H9 (cell line): ENCODE measurements at regions not wholly inside any gene's neighbourhood (a gene's known extent, or its start where the extent isn't known, plus 50 kb on each side); places are given as distances from the start of the nearest gene placed in this dataset.

Experiments used
- DNase-seq: peaks from one replicate; pipeline ENCODE4 v3.0.0-alpha.2; 2017
- H2AFZ ChIP-seq: one replicate; pipeline ENCODE4 v1.6.1; 2013; ENCODE audit warnings: mild to moderate bottlenecking, low read length, control low read depth, moderate library complexity
- H2AK5ac ChIP-seq: 2 replicates; pipeline ENCODE4 v1.6.1; 2013; ENCODE audit warnings: low read length, control low read depth, mixed read lengths; ENCODE audit not compliant: insufficient read length
- H2BK120ac ChIP-seq: one replicate; pipeline ENCODE4 v1.6.1; 2013; ENCODE audit warnings: low read depth, mild to moderate bottlenecking, low read length, control low read depth, inconsistent platforms; ENCODE audit not compliant: poor library complexity, severe bottlenecking
- H2BK12ac ChIP-seq: 2 replicates; pipeline ENCODE4 v1.6.1; 2013; ENCODE audit warnings: low read length, control low read depth, mixed read lengths, low read depth; ENCODE audit not compliant: insufficient read length
- H2BK15ac ChIP-seq: 2 replicates; pipeline ENCODE4 v1.6.1; 2013; ENCODE audit warnings: low read depth, low read length, control low read depth
- H2BK20ac ChIP-seq: one replicate; pipeline ENCODE4 v1.6.1; 2013; ENCODE audit warnings: low read depth, mild to moderate bottlenecking, low read length, control low read depth, inconsistent platforms; ENCODE audit not compliant: poor library complexity, severe bottlenecking
- H2BK5ac ChIP-seq: 2 replicates; pipeline ENCODE4 v1.6.1; 2013; ENCODE audit warnings: low read length, control low read depth, mixed read lengths; ENCODE audit not compliant: insufficient read length
- H3K14ac ChIP-seq: 2 replicates; pipeline ENCODE4 v1.6.1; 2013; ENCODE audit warnings: low read length, control low read depth; ENCODE audit not compliant: insufficient read depth
- H3K18ac ChIP-seq: 2 replicates; pipeline ENCODE4 v1.6.1; 2013; ENCODE audit warnings: low read depth, mild to moderate bottlenecking, mixed read lengths, low read length, control low read depth; ENCODE audit not compliant: insufficient read length
- H3K23ac ChIP-seq: 2 replicates; pipeline ENCODE4 v1.6.1; 2013; ENCODE audit warnings: low read length, control low read depth, mixed read lengths, low read depth; ENCODE audit not compliant: insufficient read length
- H3K23me2 ChIP-seq: 2 replicates; pipeline ENCODE4 v1.6.1; 2013; ENCODE audit warnings: low read depth, mild to moderate bottlenecking, mixed read lengths, low read length, control low read depth; ENCODE audit not compliant: insufficient read length, poor library complexity, severe bottlenecking
- H3K27ac ChIP-seq: 2 replicates; pipeline ENCODE4 v1.5.1; 2013; ENCODE audit warnings: low read length, control low read depth, mixed read lengths, low read depth; ENCODE audit not compliant: insufficient read length
- H3K27me3 ChIP-seq: 2 replicates; pipeline ENCODE4 v1.6.1; 2013; ENCODE audit warnings: low read length, control low read depth, inconsistent platforms; ENCODE audit not compliant: insufficient read depth
- H3K4ac ChIP-seq: 2 replicates; pipeline ENCODE4 v1.6.1; 2013; ENCODE audit warnings: low read depth, mild to moderate bottlenecking, control low read depth, inconsistent platforms, low read length, moderate library complexity
- H3K4me1 ChIP-seq: 2 replicates; pipeline ENCODE4 v1.6.1; 2013; ENCODE audit warnings: low read length, control low read depth, inconsistent platforms; ENCODE audit not compliant: insufficient read depth
- H3K4me2 ChIP-seq: 2 replicates; pipeline ENCODE4 v1.6.1; 2013; ENCODE audit warnings: low read length, control low read depth, mixed read lengths; ENCODE audit not compliant: insufficient read length, insufficient read depth
- H3K56ac ChIP-seq: 2 replicates; pipeline ENCODE4 v1.6.1; 2013; ENCODE audit warnings: low read depth, mild to moderate bottlenecking, mixed read lengths, low read length, control low read depth; ENCODE audit not compliant: insufficient read length
- H3K79me1 ChIP-seq: 2 replicates; pipeline ENCODE4 v1.6.1; 2013; ENCODE audit warnings: low read depth, mild to moderate bottlenecking, moderate library complexity, low read length, control low read depth, inconsistent platforms; ENCODE audit not compliant: insufficient read depth, poor library complexity, severe bottlenecking
- H3K79me2 ChIP-seq: 2 replicates; pipeline ENCODE4 v1.6.1; 2013; ENCODE audit warnings: low read length, control low read depth, inconsistent platforms; ENCODE audit not compliant: insufficient read depth
- H3K9ac ChIP-seq: 2 replicates; pipeline ENCODE4 v1.6.1; 2013; ENCODE audit warnings: low read length, control low read depth, mixed read lengths; ENCODE audit not compliant: insufficient read length; ENCODE audit errors: extremely low read depth
- H3K9me3 ChIP-seq: one replicate; pipeline ENCODE4 v1.6.1; 2013; ENCODE audit warnings: low read depth, low read length, inconsistent platforms; ENCODE audit not compliant: control insufficient read depth
- H3T11ph ChIP-seq: one replicate; pipeline ENCODE4 v1.6.1; 2013; ENCODE audit warnings: mild to moderate bottlenecking, low read length, control low read depth, inconsistent platforms
- H4K20me1 ChIP-seq: one replicate; pipeline ENCODE4 v1.6.1; 2013; ENCODE audit not compliant: control insufficient read depth, insufficient read length, insufficient read depth
- H4K5ac ChIP-seq: 2 replicates; pipeline ENCODE4 v1.6.1; 2013; ENCODE audit warnings: low read depth, mild to moderate bottlenecking, mixed read lengths, low read length, control low read depth; ENCODE audit not compliant: insufficient read length
- H4K8ac ChIP-seq: replicated peaks from 2 replicates; pipeline ENCODE4 v1.6.1; 2013; ENCODE audit warnings: low read length, control low read depth, mixed read lengths, low read depth; ENCODE audit not compliant: insufficient read length
- H4K91ac ChIP-seq: 2 replicates; pipeline ENCODE4 v1.6.1; 2013; ENCODE audit warnings: low read depth, mild to moderate bottlenecking, moderate library complexity, mixed read lengths, low read length, control low read depth; ENCODE audit not compliant: insufficient read length
- H3K27ac Mint-ChIP-seq, 3 experiments: 2 replicates in 2 of 3; 3 replicates in 1 of 3; pipeline ENCODE4 v1.8.0; 2020 to 2021; ENCODE audit warnings: mixed read lengths in 3 of 3, mild to moderate bottlenecking in 1 of 3, moderate library complexity in 1 of 3
- H3K27me3 Mint-ChIP-seq: 2 replicates; pipeline ENCODE4 v1.8.0; 2021; ENCODE audit warnings: low read depth, mild to moderate bottlenecking, moderate library complexity, mixed read lengths
- H3K36me3 Mint-ChIP-seq, 3 experiments: 2 replicates in 2 of 3; 3 replicates in 1 of 3; pipeline ENCODE4 v1.8.0; 2020 to 2021; ENCODE audit warnings: low read depth in 3 of 3, mixed read lengths in 3 of 3; ENCODE audit not compliant: insufficient read depth in 1 of 3
- H3K4me1 Mint-ChIP-seq, 2 experiments: 2 replicates each; pipeline ENCODE4 v1.8.0; 2020; ENCODE audit warnings: mixed read lengths in 2 of 2
- H3K4me3 Mint-ChIP-seq, 2 experiments: 2 replicates in 1 of 2; 3 replicates in 1 of 2; pipeline ENCODE4 v1.8.0; 2020 to 2021; ENCODE audit warnings: mild to moderate bottlenecking in 2 of 2, mixed read lengths in 2 of 2, moderate library complexity in 1 of 2
- H3K9me3 Mint-ChIP-seq, 2 experiments: 2 replicates in 1 of 2; 3 replicates in 1 of 2; pipeline ENCODE4 v1.8.0; 2020; ENCODE audit warnings: mild to moderate bottlenecking in 2 of 2, mixed read lengths in 2 of 2, moderate library complexity in 1 of 2
- WGBS: extraction: QIAGEN DNeasy Blood & Tissue Kit; methylation state at CpG from one replicate; pipeline ENCODE4 v1.1.7; 2013; ENCODE audit warnings: missing lambda C conversion rate, low lambda C conversion rate, mixed read lengths; ENCODE audit not compliant: insufficient read length; ENCODE audit errors: extremely low coverage; 5-methylcytosine and 5-hydroxymethylcytosine counted together
- TF ChIP-seq, protein P1 (sequence below): fragments of 200-600 bp; sonication (generic); conservative IDR thresholded peaks from 3 replicates; pipeline ENCODE4 v1.8.0; 2021; ENCODE audit warnings: antibody characterized with exemption, mild to moderate bottlenecking

DNA sequence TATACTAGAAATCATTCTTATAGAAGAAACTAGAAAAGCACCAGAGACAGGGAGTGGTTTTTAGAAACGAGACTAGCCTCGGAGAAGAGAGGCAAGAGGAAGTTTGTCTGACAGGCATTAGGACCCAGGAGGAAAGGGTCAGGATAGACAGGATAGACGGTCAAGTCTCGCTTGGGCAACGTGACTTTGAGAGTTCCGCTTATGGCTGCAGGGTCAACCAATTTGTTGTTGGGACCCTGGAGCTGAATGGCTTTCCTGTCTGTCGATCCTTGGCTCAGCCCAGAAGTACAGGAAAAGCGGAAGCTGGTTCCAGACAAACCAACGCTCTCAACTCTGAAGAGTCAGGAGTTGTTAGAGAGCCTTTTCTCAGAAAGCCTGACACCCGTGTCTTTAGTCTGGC is 191.2 kb downstream of the FZD1 start:
- H4K91ac ChIP-seq = no peak overlapping the region
- H3K27me3 Mint-ChIP-seq = no peaks in the 10 kb centered on the region; the same call in 1 of the 2 replicates
- H3K4me3 Mint-ChIP-seq = no peak overlapping the region
- peaks cover 15% of the 10 kb centered on the region in 2 experiments for H3K9me3 Mint-ChIP-seq
- H3K23ac ChIP-seq = no peak overlapping the region
- H3K79me1 ChIP-seq = no peaks in the 10 kb centered on the region
- H3K27me3 ChIP-seq = no peaks in the 10 kb centered on the region
- no peaks in the 10 kb centered on the region for H3K4me1 Mint-ChIP-seq
- H3K27ac Mint-ChIP-seq = peak overlapping the region in 1 of 3 experiments; percentile 36; a peak in 1 of 7 replicates
- no CpG with 5 or more reads among the region's 10 CpGs for whole genome bisulfite sequencing
- H2BK12ac ChIP-seq = no peak overlapping the region
- no peaks in the 10 kb centered on the region for H4K20me1 ChIP-seq
- H3K9me3 ChIP-seq = no peaks in the 10 kb centered on the region
- no peak overlapping the region for H3T11ph ChIP-seq
- no peak overlapping the region for H3K4me2 ChIP-seq
- H3K18ac ChIP-seq = no peak overlapping the region
- no peak overlapping the region for H2AFZ ChIP-seq
- H3K56ac ChIP-seq = no peak overlapping the region
- H3K9ac ChIP-seq = no peak overlapping the region
- no peak overlapping the region for H2BK15ac ChIP-seq
- H2AK5ac ChIP-seq = no peak overlapping the region
- H4K8ac ChIP-seq = no peak overlapping the region
- H3K36me3 Mint-ChIP-seq = peaks cover 6 to 15% (median 9%) of the 10 kb centered on the region in 3 experiments; a peak in 6 of 7 replicates
- H3K14ac ChIP-seq = no peak overlapping the region
- no peaks in the 10 kb centered on the region for H3K23me2 ChIP-seq
- H2BK120ac ChIP-seq = no peak overlapping the region
- H3K27ac ChIP-seq = no peak overlapping the region
- H2BK5ac ChIP-seq = no peak overlapping the region
- no peak for DNase-seq
- no peak overlapping the region for H3K4ac ChIP-seq
- TF ChIP-seq, protein P1, sequence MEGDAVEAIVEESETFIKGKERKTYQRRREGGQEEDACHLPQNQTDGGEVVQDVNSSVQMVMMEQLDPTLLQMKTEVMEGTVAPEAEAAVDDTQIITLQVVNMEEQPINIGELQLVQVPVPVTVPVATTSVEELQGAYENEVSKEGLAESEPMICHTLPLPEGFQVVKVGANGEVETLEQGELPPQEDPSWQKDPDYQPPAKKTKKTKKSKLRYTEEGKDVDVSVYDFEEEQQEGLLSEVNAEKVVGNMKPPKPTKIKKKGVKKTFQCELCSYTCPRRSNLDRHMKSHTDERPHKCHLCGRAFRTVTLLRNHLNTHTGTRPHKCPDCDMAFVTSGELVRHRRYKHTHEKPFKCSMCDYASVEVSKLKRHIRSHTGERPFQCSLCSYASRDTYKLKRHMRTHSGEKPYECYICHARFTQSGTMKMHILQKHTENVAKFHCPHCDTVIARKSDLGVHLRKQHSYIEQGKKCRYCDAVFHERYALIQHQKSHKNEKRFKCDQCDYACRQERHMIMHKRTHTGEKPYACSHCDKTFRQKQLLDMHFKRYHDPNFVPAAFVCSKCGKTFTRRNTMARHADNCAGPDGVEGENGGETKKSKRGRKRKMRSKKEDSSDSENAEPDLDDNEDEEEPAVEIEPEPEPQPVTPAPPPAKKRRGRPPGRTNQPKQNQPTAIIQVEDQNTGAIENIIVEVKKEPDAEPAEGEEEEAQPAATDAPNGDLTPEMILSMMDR = no peak
- H4K5ac ChIP-seq = no peak overlapping the region
- H3K79me2 ChIP-seq = no peaks in the 10 kb centered on the region
- H3K4me1 ChIP-seq = no peaks in the 10 kb centered on the region
- no peak overlapping the region for H2BK20ac ChIP-seq
